Esophagus squamous epithelium (tissue), 4 donors: ENCODE measurements at regions not wholly inside any gene's neighbourhood (a gene's known extent, or its start where the extent isn't known, plus 50 kb on each side); places are given as distances from the start of the nearest gene placed in this dataset.

ENCODE experiments used
- POLR2A ChIP-seq, 4 donors: fragments of 450-650 bp; IDR thresholded peaks; one replicate each; pipeline ENCODE4 v1.6.1; 2017; ENCODE audit warnings: antibody characterized with exemption in 4 of 4, mild to moderate bottlenecking in 4 of 4, moderate library complexity in 3 of 4
- TF ChIP-seq, protein P1 (sequence below), 6 experiments: fragments of 450-650 bp in 4 of 6; fragments of 200-600 bp in 2 of 6; sonication (generic) in 2 of 6; IDR thresholded peaks; one replicate each; pipeline ENCODE4 v1.5.1; 2016 to 2019; ENCODE audit warnings: antibody characterized with exemption in 6 of 6, mild to moderate bottlenecking in 4 of 6, moderate library complexity in 4 of 6

DNA sequence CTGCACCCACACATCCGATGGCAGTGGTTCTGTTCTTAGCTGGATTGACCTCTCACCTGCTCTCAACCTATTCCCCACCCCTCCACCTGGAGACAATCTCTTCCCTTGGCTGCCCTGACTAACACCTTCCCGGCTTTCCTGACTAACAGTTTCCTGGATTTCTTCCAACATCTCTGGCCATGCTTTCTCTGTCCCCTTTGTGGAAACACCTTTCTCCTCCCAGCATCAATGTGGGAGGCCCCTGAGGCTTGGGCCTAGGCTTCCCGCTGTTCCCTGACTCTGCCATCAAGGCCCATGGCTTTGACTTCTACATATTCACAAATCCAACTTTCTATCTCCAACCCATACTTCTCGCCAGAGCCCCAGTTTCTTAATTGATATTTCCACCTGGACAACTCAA, 142.8 kb upstream of the ATP2B2 start:
- no peak for TF ChIP-seq POLR2A (IDR thresholded peaks at IDR 0.05)
- TF ChIP-seq, protein P1, sequence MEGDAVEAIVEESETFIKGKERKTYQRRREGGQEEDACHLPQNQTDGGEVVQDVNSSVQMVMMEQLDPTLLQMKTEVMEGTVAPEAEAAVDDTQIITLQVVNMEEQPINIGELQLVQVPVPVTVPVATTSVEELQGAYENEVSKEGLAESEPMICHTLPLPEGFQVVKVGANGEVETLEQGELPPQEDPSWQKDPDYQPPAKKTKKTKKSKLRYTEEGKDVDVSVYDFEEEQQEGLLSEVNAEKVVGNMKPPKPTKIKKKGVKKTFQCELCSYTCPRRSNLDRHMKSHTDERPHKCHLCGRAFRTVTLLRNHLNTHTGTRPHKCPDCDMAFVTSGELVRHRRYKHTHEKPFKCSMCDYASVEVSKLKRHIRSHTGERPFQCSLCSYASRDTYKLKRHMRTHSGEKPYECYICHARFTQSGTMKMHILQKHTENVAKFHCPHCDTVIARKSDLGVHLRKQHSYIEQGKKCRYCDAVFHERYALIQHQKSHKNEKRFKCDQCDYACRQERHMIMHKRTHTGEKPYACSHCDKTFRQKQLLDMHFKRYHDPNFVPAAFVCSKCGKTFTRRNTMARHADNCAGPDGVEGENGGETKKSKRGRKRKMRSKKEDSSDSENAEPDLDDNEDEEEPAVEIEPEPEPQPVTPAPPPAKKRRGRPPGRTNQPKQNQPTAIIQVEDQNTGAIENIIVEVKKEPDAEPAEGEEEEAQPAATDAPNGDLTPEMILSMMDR (IDR thresholded peaks at IDR 0.05), result no peak
